ENCODE measurements at regions not wholly inside any gene's neighbourhood (a gene's known extent, or its start where the extent isn't known, plus 50 kb on each side); places are given as distances from the start of the nearest gene placed in this dataset.

GRCh38 chr7:17083392-17084165 lies 201.8 kb upstream of the AGR3 start:
- DNase-seq, result no peak
- Histone ChIP-seq H3K4me1 (no peaks in the 10 kb centered on the region), H3K27me3 (no peaks in the 10 kb centered on the region), H3K36me3 (no peaks in the 10 kb centered on the region), H3K27ac (no peak overlapping the region), H3K9me3 (peaks cover 0 to 3% of the 10 kb centered on the region in 2 donors), H3K4me3 (no peak overlapping the region)
- TF ChIP-seq POLR2A (IDR thresholded peaks at IDR 0.05), result no peak
- no peak for TF ChIP-seq CTCF (IDR thresholded peaks at IDR 0.05)
- intact Hi-C loops (cut with DNase I; ENCODE audit: low total_unique reads), result no loop called here

GRCh38 chr7:17084166-17084475 lies 202.3 kb upstream of the AGR3 start:
- H3K27me3 ChIP-seq, result no peaks in the 10 kb centered on the region
- H3K4me3 ChIP-seq, result no peak overlapping the region
- no peak for DNase-seq
- no peak overlapping the region for H3K27ac ChIP-seq
- H3K9me3 ChIP-seq, result peaks cover 0 to 3% of the 10 kb centered on the region in 2 donors
- intact Hi-C loops (cut with DNase I; ENCODE audit: low total_unique reads), result no loop called here
- no peaks in the 10 kb centered on the region for H3K4me1 ChIP-seq
- TF ChIP-seq POLR2A (IDR thresholded peaks at IDR 0.05), result no peak
- no peak for TF ChIP-seq CTCF (IDR thresholded peaks at IDR 0.05)
- H3K36me3 ChIP-seq, result no peaks in the 10 kb centered on the region

DNA sequence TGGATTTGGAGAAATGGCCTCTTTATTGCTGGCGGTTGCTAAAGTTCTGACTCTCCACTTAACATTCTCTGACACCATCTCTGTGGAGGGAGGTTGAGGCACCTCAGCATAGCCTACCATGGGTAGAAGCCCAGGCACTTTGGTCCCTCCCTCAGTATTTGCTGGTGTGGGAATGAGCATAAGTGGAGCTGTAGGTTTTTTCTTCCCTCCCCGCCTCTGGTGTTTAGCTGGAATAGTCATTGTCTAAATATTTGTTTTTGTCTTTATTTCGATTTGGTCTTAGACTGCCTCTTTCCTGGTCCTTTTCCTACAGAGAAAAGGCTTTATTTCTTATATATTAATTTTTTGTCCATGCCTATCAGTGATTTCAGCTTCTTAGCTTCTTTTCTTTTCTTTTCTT lies 203.4 kb upstream of the AGR3 start:
- Histone ChIP-seq H3K4me3 (no peak overlapping the region), H3K36me3 (no peaks in the 10 kb centered on the region), H3K9me3 (peaks cover 0 to 3% of the 10 kb centered on the region in 2 donors), H3K27me3 (no peaks in the 10 kb centered on the region), H3K4me1 (no peaks in the 10 kb centered on the region), H3K27ac (no peak overlapping the region)
- DNase-seq, result no peak
- intact Hi-C loops (cut with DNase I; ENCODE audit: low total_unique reads), result no loop called here
- no peak for TF ChIP-seq POLR2A (IDR thresholded peaks at IDR 0.05)
- no peak for TF ChIP-seq CTCF (IDR thresholded peaks at IDR 0.05)

DNA sequence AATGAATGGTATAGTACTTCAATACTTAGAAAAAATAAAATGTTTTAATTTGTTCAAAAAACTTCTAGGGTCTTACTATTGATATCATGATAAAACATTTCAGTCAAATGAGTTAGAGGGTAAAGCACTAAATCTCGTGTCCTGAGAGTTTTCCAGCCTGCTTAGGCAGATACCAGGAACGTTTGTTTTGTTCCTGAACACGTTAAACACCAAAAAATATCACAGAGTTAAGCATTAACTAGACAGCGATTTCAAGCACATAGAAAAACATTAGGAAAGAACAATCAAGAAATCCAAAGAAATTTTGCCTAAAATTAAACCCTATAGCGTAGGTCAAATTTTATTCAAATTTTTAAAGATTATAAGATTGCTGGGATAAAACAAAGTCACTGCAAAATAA lies 204.6 kb upstream of the AGR3 start:
- H3K4me3 ChIP-seq, result no peak overlapping the region
- H3K9me3 ChIP-seq, result no peaks in the 10 kb centered on the region
- TF ChIP-seq POLR2A (IDR thresholded peaks at IDR 0.05) (no peak), CTCF (IDR thresholded peaks at IDR 0.05) (no peak)
- H3K4me1 ChIP-seq, result no peaks in the 10 kb centered on the region
- no peak overlapping the region for H3K27ac ChIP-seq
- DNase-seq, result no peak
- H3K36me3 ChIP-seq, result no peaks in the 10 kb centered on the region
- intact Hi-C loops (cut with DNase I; ENCODE audit: low total_unique reads), result no loop called here
- no peaks in the 10 kb centered on the region for H3K27me3 ChIP-seq

DNA sequence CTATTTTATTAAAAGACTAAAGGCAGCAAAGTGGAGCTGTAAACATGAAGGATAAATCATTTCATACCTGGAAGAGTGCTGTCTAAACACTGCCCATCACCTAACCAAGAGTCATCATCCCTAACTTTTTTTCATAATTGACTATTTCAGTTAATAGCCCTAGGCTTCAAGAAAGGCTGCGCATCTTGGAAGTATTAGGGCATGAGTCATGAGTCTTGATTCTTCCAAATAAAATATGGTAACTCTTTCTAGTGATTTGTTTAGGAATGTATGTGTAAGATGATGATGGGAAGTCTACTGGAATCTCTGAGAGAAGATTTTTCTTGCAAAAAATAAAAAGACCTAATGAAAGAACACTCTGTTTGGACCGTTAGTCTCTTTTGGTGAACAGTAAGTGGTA lies 207.7 kb upstream of the AHR start:
- H3K4me3 ChIP-seq, result no peak overlapping the region
- intact Hi-C loops (cut with DNase I; ENCODE audit: low total_unique reads), result no loop called here
- no peaks in the 10 kb centered on the region for H3K9me3 ChIP-seq
- H3K4me1 ChIP-seq, result no peaks in the 10 kb centered on the region
- no peaks in the 10 kb centered on the region for H3K27me3 ChIP-seq
- no peak for DNase-seq
- H3K36me3 ChIP-seq, result no peaks in the 10 kb centered on the region
- no peak overlapping the region for H3K27ac ChIP-seq
- TF ChIP-seq POLR2A (IDR thresholded peaks at IDR 0.05) (no peak), CTCF (IDR thresholded peaks at IDR 0.05) (no peak)

Data from uterus (tissue), 3 donors.